ENCODE measurements at regions not wholly inside any gene's neighbourhood (a gene's known extent, or its start where the extent isn't known, plus 50 kb on each side); places are given as distances from the start of the nearest gene placed in this dataset.

DNA sequence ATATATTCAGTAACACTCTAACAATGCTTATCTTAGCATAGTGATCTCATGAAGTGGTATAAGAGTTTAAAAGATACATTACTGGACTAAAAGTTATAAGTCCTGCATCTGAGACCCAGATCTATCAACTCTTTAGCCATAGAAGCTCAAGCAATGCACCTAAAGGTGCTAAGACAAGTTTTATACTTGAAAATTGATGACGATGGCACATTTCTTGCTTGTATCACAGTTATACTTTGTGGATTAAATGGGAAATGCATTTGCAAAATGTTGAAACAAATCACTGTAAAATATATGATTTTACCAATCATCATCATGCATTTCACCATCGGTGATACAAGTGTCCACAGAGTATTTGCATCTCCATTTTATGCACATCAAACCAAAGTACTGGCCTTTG lies 525.3 kb upstream of the ZNF385D start:
- peaks cover 4 to 5% of the 10 kb centered on the region in 2 experiments; a peak in 3 of 4 replicates for H3K4me1 Mint-ChIP-seq
- no peak overlapping the region for H3K23ac ChIP-seq (ENCODE audit: insufficient read length, low read depth, low read length)
- no peak overlapping the region for H4K91ac ChIP-seq (ENCODE audit: insufficient read length, low read depth, low read length)
- TF ChIP-seq, protein P1, sequence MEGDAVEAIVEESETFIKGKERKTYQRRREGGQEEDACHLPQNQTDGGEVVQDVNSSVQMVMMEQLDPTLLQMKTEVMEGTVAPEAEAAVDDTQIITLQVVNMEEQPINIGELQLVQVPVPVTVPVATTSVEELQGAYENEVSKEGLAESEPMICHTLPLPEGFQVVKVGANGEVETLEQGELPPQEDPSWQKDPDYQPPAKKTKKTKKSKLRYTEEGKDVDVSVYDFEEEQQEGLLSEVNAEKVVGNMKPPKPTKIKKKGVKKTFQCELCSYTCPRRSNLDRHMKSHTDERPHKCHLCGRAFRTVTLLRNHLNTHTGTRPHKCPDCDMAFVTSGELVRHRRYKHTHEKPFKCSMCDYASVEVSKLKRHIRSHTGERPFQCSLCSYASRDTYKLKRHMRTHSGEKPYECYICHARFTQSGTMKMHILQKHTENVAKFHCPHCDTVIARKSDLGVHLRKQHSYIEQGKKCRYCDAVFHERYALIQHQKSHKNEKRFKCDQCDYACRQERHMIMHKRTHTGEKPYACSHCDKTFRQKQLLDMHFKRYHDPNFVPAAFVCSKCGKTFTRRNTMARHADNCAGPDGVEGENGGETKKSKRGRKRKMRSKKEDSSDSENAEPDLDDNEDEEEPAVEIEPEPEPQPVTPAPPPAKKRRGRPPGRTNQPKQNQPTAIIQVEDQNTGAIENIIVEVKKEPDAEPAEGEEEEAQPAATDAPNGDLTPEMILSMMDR (conservative IDR thresholded peaks at IDR 0.05) = no peak
- no peaks in the 10 kb centered on the region for H3K36me3 Mint-ChIP-seq (ENCODE audit: insufficient read depth in 1 of 3, low read depth in 3 of 3)
- no peak overlapping the region for H2BK20ac ChIP-seq (ENCODE audit: low read depth, low read length, poor library complexity, severe bottlenecking)
- H3K9me3 Mint-ChIP-seq = no peaks in the 10 kb centered on the region
- H2BK5ac ChIP-seq (ENCODE audit: insufficient read length, low read length) = no peak overlapping the region
- no peak overlapping the region for H2BK15ac ChIP-seq (ENCODE audit: low read depth, low read length)
- H3K18ac ChIP-seq (ENCODE audit: insufficient read length, low read depth, low read length) = no peak overlapping the region
- no peak overlapping the region for H2BK120ac ChIP-seq (ENCODE audit: low read depth, low read length, poor library complexity, severe bottlenecking)
- H4K20me1 ChIP-seq (ENCODE audit: control insufficient read depth, insufficient read depth, insufficient read length) = no peaks in the 10 kb centered on the region
- H3K23me2 ChIP-seq (ENCODE audit: insufficient read length, low read depth, low read length, poor library complexity, severe bottlenecking) = no peaks in the 10 kb centered on the region
- no peak overlapping the region for H4K5ac ChIP-seq (ENCODE audit: insufficient read length, low read depth, low read length)
- no peak overlapping the region for H3K4me3 Mint-ChIP-seq
- H3K79me1 ChIP-seq (ENCODE audit: insufficient read depth, low read depth, low read length, poor library complexity, severe bottlenecking) = no peaks in the 10 kb centered on the region
- no peak overlapping the region for H3K27ac Mint-ChIP-seq
- no peaks in the 10 kb centered on the region for H3K79me2 ChIP-seq (ENCODE audit: insufficient read depth, low read length)
- no peak overlapping the region for H4K8ac ChIP-seq (replicated peaks; ENCODE audit: insufficient read length, low read depth, low read length)
- no peaks in the 10 kb centered on the region for H3K27me3 ChIP-seq (ENCODE audit: insufficient read depth, low read length)
- H3T11ph ChIP-seq (ENCODE audit: low read length) = no peak overlapping the region
- H2BK12ac ChIP-seq (ENCODE audit: insufficient read length, low read depth, low read length) = no peak overlapping the region
- H3K56ac ChIP-seq (ENCODE audit: insufficient read length, low read depth, low read length) = no peak overlapping the region
- no peaks in the 10 kb centered on the region for H3K27me3 Mint-ChIP-seq (ENCODE audit: low read depth)
- H3K9me3 ChIP-seq (ENCODE audit: control insufficient read depth, low read depth, low read length) = no peaks in the 10 kb centered on the region
- H3K4ac ChIP-seq (ENCODE audit: low read depth, low read length) = no peak overlapping the region
- no peak overlapping the region for H3K4me2 ChIP-seq (ENCODE audit: insufficient read depth, insufficient read length, low read length)
- no peak overlapping the region for H2AFZ ChIP-seq (ENCODE audit: low read length)
- H3K27ac ChIP-seq (ENCODE audit: insufficient read length, low read depth, low read length) = no peak overlapping the region
- DNase-seq = no peak
- no peak overlapping the region for H3K14ac ChIP-seq (ENCODE audit: insufficient read depth, low read length)
- no peaks in the 10 kb centered on the region for H3K4me1 ChIP-seq (ENCODE audit: insufficient read depth, low read length)
- no peak overlapping the region for H2AK5ac ChIP-seq (ENCODE audit: insufficient read length, low read length)
- WGBS (ENCODE audit: extremely low coverage, insufficient read length, low lambda C conversion rate) = no CpG with 5 or more reads among the region's 2 CpGs
- H3K9ac ChIP-seq (ENCODE audit: extremely low read depth, insufficient read length, low read length) = no peak overlapping the region
